ENCODE measurements at regions not wholly inside any gene's neighbourhood (a gene's known extent, or its start where the extent isn't known, plus 50 kb on each side); places are given as distances from the start of the nearest gene placed in this dataset.

- Histone ChIP-seq H3K23ac (ENCODE audit: low read length) (no peak overlapping the region), H3K9ac (ENCODE audit: low read length) (no peak overlapping the region), H3K79me1 (ENCODE audit: low read length) (no peaks in the 10 kb centered on the region), H2BK12ac (ENCODE audit: low read length) (no peak overlapping the region), H3K4me2 (ENCODE audit: low read length) (no peak overlapping the region), H2BK120ac (ENCODE audit: insufficient read depth, low read length, poor library complexity) (no peak overlapping the region), H3K27me3 (ENCODE audit: insufficient read depth, low read length) (no peaks in the 10 kb centered on the region), H3K79me2 (ENCODE audit: control insufficient read depth, insufficient read depth, low read length, poor library complexity) (no peaks in the 10 kb centered on the region), H3K36me3 (ENCODE audit: control insufficient read depth in 1 of 2, insufficient read depth in 2 of 2, low read length in 2 of 2) (no peaks in the 10 kb centered on the region), H2BK5ac (ENCODE audit: low read depth, low read length, poor library complexity) (no peak overlapping the region), H3K4ac (ENCODE audit: low read depth, low read length) (no peak overlapping the region), H3K27ac (ENCODE audit: low read depth, low read length) (no peak overlapping the region), H3K4me3 (ENCODE audit: low read depth, low read length) (no peak overlapping the region), H3K14ac (ENCODE audit: low read length) (no peak overlapping the region), H4K12ac (ENCODE audit: low read depth, low read length) (no peak overlapping the region), H3K18ac (ENCODE audit: low read length) (no peak overlapping the region), H2AFZ (ENCODE audit: insufficient read depth, low read length, poor library complexity) (no peak overlapping the region), H4K91ac (ENCODE audit: low read depth, low read length) (no peak overlapping the region), H4K8ac (ENCODE audit: low read depth, low read length) (no peak overlapping the region), H3K9me3 (ENCODE audit: insufficient read depth, low read depth, low read length) (no peaks in the 10 kb centered on the region), H2AK5ac (ENCODE audit: low read length) (no peak overlapping the region), H3K4me1 (ENCODE audit: control insufficient read depth in 1 of 2, insufficient read depth in 2 of 2, low read length in 2 of 2) (no peaks in the 10 kb centered on the region)
- no CpG with 5 or more reads among the region's 5 CpGs for WGBS (ENCODE audit: extremely low coverage, insufficient coverage, insufficient read length)
- DNase-seq: no peak
Measured at GRCh38 chr2:217742841-217743240, 260.0 kb downstream of the TNS1 start.

DNA sequence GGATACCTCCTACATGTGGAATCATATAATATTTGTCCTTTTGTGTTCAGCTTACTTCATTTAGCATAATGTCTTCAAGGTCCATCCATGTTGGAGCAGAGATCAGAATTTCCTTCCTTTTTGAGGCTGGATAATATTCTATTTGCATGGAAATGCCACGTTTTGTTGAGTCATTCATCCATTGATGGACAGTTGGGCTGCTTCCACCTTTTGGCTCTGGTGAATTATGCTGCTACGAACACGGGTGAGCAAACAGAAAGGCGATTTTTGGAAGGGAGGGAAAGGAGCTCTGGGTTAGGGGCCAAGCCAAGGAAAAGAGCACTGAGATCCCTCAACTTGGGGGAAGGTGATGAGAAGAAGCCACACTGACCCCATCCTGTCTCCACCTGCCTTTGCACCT lies 260.5 kb downstream of the TNS1 start:
- no CpG with 5 or more reads among the region's 4 CpGs for WGBS (ENCODE audit: extremely low coverage, insufficient coverage, insufficient read length)

DNA sequence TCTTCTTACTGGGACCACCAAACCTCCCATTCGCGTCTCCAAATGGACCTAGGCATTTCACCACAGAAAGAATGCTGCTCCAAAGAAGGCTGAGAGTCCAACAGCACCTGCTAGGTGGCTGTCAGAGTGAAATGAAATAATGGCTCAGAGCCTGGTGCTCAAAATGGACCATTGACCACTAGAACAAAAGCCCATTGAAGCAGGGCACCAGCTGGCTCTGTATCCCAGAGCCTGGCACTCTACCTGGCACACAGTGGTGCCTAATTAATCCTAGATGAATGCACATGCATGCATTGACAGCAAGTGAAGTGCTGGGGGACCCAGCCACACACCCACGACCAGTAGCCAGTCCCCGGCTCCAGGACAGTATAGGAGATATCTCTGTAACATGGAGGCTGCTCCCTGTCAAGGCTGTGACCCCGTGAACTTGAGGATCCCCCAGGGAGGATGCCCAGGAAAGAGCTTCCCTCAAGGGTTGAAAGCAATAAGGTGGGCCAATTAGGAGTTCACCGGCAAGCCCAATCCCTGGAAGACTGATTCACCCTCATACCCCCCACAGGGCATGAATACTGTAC lies 261.3 kb downstream of the TNS1 start:
- Histone ChIP-seq H3K9ac (ENCODE audit: low read length) (no peak overlapping the region), H3K4me3 (ENCODE audit: low read depth, low read length) (no peak overlapping the region), H4K91ac (ENCODE audit: low read depth, low read length) (no peak overlapping the region), H2BK120ac (ENCODE audit: insufficient read depth, low read length, poor library complexity) (no peak overlapping the region), H2BK12ac (ENCODE audit: low read length) (no peak overlapping the region), H3K79me1 (ENCODE audit: low read length) (no peaks in the 10 kb centered on the region), H3K14ac (ENCODE audit: low read length) (no peak overlapping the region), H4K12ac (ENCODE audit: low read depth, low read length) (no peak overlapping the region), H2AK5ac (ENCODE audit: low read length) (no peak overlapping the region), H3K79me2 (ENCODE audit: control insufficient read depth, insufficient read depth, low read length, poor library complexity) (no peaks in the 10 kb centered on the region), H3K27me3 (ENCODE audit: insufficient read depth, low read length) (no peaks in the 10 kb centered on the region), H3K4ac (ENCODE audit: low read depth, low read length) (no peak overlapping the region), H3K36me3 (ENCODE audit: control insufficient read depth in 1 of 2, insufficient read depth in 2 of 2, low read length in 2 of 2) (no peaks in the 10 kb centered on the region), H3K9me3 (ENCODE audit: insufficient read depth, low read depth, low read length) (no peaks in the 10 kb centered on the region), H3K4me2 (ENCODE audit: low read length) (no peak overlapping the region), H3K4me1 (ENCODE audit: control insufficient read depth in 1 of 2, insufficient read depth in 2 of 2, low read length in 2 of 2) (peaks cover 4% of the 10 kb centered on the region in 2 experiments), H2AFZ (ENCODE audit: insufficient read depth, low read length, poor library complexity) (no peak overlapping the region), H3K18ac (ENCODE audit: low read length) (no peak overlapping the region), H3K27ac (ENCODE audit: low read depth, low read length) (no peak overlapping the region), H4K8ac (ENCODE audit: low read depth, low read length) (no peak overlapping the region), H3K23ac (ENCODE audit: low read length) (no peak overlapping the region), H2BK5ac (ENCODE audit: low read depth, low read length, poor library complexity) (no peak overlapping the region)
- WGBS (ENCODE audit: extremely low coverage, insufficient coverage, insufficient read length): no CpG with 5 or more reads among the region's 6 CpGs
- no peak for DNase-seq

More for the DNA sequence above, 260.5 kb downstream of the TNS1 start:
- H3K18ac ChIP-seq (ENCODE audit: low read length): no peak overlapping the region
- H3K79me2 ChIP-seq (ENCODE audit: control insufficient read depth, insufficient read depth, low read length, poor library complexity): no peaks in the 10 kb centered on the region
- H2BK12ac ChIP-seq (ENCODE audit: low read length): no peak overlapping the region
- H2AK5ac ChIP-seq (ENCODE audit: low read length): no peak overlapping the region
- no peak overlapping the region for H4K12ac ChIP-seq (ENCODE audit: low read depth, low read length)
- no peak overlapping the region for H2BK5ac ChIP-seq (ENCODE audit: low read depth, low read length, poor library complexity)
- H3K4me1 ChIP-seq (ENCODE audit: control insufficient read depth in 1 of 2, insufficient read depth in 2 of 2, low read length in 2 of 2): peaks cover 2% of the 10 kb centered on the region in 2 experiments
- H3K79me1 ChIP-seq (ENCODE audit: low read length): no peaks in the 10 kb centered on the region
- H2AFZ ChIP-seq (ENCODE audit: insufficient read depth, low read length, poor library complexity): no peak overlapping the region
- H3K9me3 ChIP-seq (ENCODE audit: insufficient read depth, low read depth, low read length): no peaks in the 10 kb centered on the region
- H3K14ac ChIP-seq (ENCODE audit: low read length): no peak overlapping the region
- H3K4ac ChIP-seq (ENCODE audit: low read depth, low read length): no peak overlapping the region
- no peaks in the 10 kb centered on the region for H3K36me3 ChIP-seq (ENCODE audit: control insufficient read depth in 1 of 2, insufficient read depth in 2 of 2, low read length in 2 of 2)
- no peak overlapping the region for H3K4me3 ChIP-seq (ENCODE audit: low read depth, low read length)
- no peak overlapping the region for H4K91ac ChIP-seq (ENCODE audit: low read depth, low read length)
- no peak for DNase-seq
- no peak overlapping the region for H3K9ac ChIP-seq (ENCODE audit: low read length)
- H3K4me2 ChIP-seq (ENCODE audit: low read length): no peak overlapping the region
- H4K8ac ChIP-seq (ENCODE audit: low read depth, low read length): no peak overlapping the region
- H3K23ac ChIP-seq (ENCODE audit: low read length): no peak overlapping the region
- no peak overlapping the region for H3K27ac ChIP-seq (ENCODE audit: low read depth, low read length)
- H3K27me3 ChIP-seq (ENCODE audit: insufficient read depth, low read length): no peaks in the 10 kb centered on the region
- no peak overlapping the region for H2BK120ac ChIP-seq (ENCODE audit: insufficient read depth, low read length, poor library complexity)

- Histone ChIP-seq H3K14ac (ENCODE audit: low read length) (no peak overlapping the region), H3K36me3 (ENCODE audit: control insufficient read depth in 1 of 2, insufficient read depth in 2 of 2, low read length in 2 of 2) (no peaks in the 10 kb centered on the region), H2AFZ (ENCODE audit: insufficient read depth, low read length, poor library complexity) (no peak overlapping the region), H2BK120ac (ENCODE audit: insufficient read depth, low read length, poor library complexity) (no peak overlapping the region), H2BK12ac (ENCODE audit: low read length) (no peak overlapping the region), H3K4me1 (ENCODE audit: control insufficient read depth in 1 of 2, insufficient read depth in 2 of 2, low read length in 2 of 2) (peaks cover 4% of the 10 kb centered on the region in 2 experiments), H3K27me3 (ENCODE audit: insufficient read depth, low read length) (no peaks in the 10 kb centered on the region), H3K9me3 (ENCODE audit: insufficient read depth, low read depth, low read length) (no peaks in the 10 kb centered on the region), H4K8ac (ENCODE audit: low read depth, low read length) (no peak overlapping the region), H3K4me2 (ENCODE audit: low read length) (no peak overlapping the region), H2BK5ac (ENCODE audit: low read depth, low read length, poor library complexity) (no peak overlapping the region), H2AK5ac (ENCODE audit: low read length) (no peak overlapping the region), H3K4me3 (ENCODE audit: low read depth, low read length) (no peak overlapping the region), H3K4ac (ENCODE audit: low read depth, low read length) (no peak overlapping the region), H3K79me1 (ENCODE audit: low read length) (no peaks in the 10 kb centered on the region), H3K23ac (ENCODE audit: low read length) (no peak overlapping the region), H3K9ac (ENCODE audit: low read length) (no peak overlapping the region), H3K27ac (ENCODE audit: low read depth, low read length) (no peak overlapping the region), H4K91ac (ENCODE audit: low read depth, low read length) (no peak overlapping the region), H3K79me2 (ENCODE audit: control insufficient read depth, insufficient read depth, low read length, poor library complexity) (no peaks in the 10 kb centered on the region), H3K18ac (ENCODE audit: low read length) (no peak overlapping the region), H4K12ac (ENCODE audit: low read depth, low read length) (no peak overlapping the region)
- DNase-seq: no peak
- no CpG with 5 or more reads among the region's 6 CpGs for WGBS (ENCODE audit: extremely low coverage, insufficient coverage, insufficient read length)
Measured at GRCh38 chr2:217740756-217741155, 262.0 kb downstream of the TNS1 start.
